ENCODE measurements at regions not wholly inside any gene's neighbourhood (a gene's known extent, or its start where the extent isn't known, plus 50 kb on each side); places are given as distances from the start of the nearest gene placed in this dataset.

DNA sequence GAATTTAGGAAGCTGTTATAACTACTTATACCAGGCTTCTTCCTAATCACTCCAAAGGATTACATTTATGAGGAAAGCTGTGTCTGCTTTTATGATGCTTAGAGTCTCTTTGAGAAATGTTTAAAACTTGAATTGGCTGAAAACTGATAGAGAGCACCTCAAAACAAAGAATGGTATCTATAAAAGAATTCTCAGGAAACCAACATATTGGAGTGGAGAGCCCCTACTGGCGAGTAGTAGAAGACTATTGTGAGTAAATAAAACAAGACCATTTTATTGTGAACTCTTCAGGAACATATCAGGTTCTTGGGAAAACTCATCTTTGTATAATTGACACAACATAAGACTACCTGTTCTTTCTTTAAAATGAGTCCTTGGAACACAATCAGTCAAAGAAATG is 578.6 kb downstream of the RERGL start:
- Histone ChIP-seq H3K4me2 (replicated peaks; ENCODE audit: low read depth, low read length, poor library complexity, severe bottlenecking) (no peak overlapping the region), H3K27ac (ENCODE audit: low read length in 2 of 2) (no peak overlapping the region), H3K9ac (ENCODE audit: low read length) (no peak overlapping the region), H2AFZ (ENCODE audit: insufficient read depth, low read depth, low read length, poor library complexity, severe bottlenecking) (no peak overlapping the region), H3K79me2 (ENCODE audit: control insufficient read depth, insufficient read depth, low read length) (no peaks in the 10 kb centered on the region), H3K27me3 (replicated peaks in 1 of 4; ENCODE audit: control extremely low read depth in 1 of 4, control insufficient read depth in 3 of 4, insufficient read depth in 4 of 4, low read length in 3 of 4) (no peaks in the 10 kb centered on the region), H3K9me3 (ENCODE audit: control extremely low read depth in 1 of 3, control insufficient read depth in 2 of 3, insufficient read depth in 1 of 3, low read length in 2 of 3) (no peaks in the 10 kb centered on the region), H4K20me1 (ENCODE audit: control insufficient read depth, insufficient read depth, low read length, poor library complexity, severe bottlenecking) (no peaks in the 10 kb centered on the region), H3K36me3 (replicated peaks in 1 of 2; ENCODE audit: control extremely low read depth in 1 of 2, control insufficient read depth in 1 of 2, extremely low read depth in 1 of 2, insufficient read depth in 2 of 2, low read length in 1 of 2) (no peaks in the 10 kb centered on the region), H3K4me3 (ENCODE audit: control extremely low read depth in 1 of 5, extremely low read depth in 1 of 5, insufficient read depth in 1 of 5, low read depth in 2 of 5, low read length in 4 of 5) (no peak overlapping the region), H3K4me1 (ENCODE audit: control insufficient read depth in 2 of 2, insufficient read depth in 2 of 2, low read length in 2 of 2) (no peaks in the 10 kb centered on the region)
- Mint-ChIP-seq H3K27me3 (no peaks in the 10 kb centered on the region), H3K4me3 (no peak overlapping the region), H3K27ac (no peak overlapping the region), H3K9me3 (ENCODE audit: insufficient read depth) (peaks cover 6% of the 10 kb centered on the region), H3K4me1 (no peaks in the 10 kb centered on the region)
- no peak for TF ChIP-seq EZH2 (IDR thresholded peaks at IDR 0.05; ENCODE audit: borderline replicate concordance, insufficient read depth, low read depth, low read length, poor library complexity, severe bottlenecking)
- TF ChIP-seq CTCF (IDR thresholded peaks at IDR 0.05): no peak
- ChIA-PET CTCF (no interaction called here), POLR2A (no interaction called here)
- no CpG with 5 or more reads among the region's 1 CpG for WGBS (ENCODE audit: insufficient coverage)
- intact Hi-C loops (cut with micrococcal nuclease): no loop called here
- DNase-seq (no peak), ATAC-seq (ENCODE audit: low read depth) (no peak)

- Histone ChIP-seq H3K79me2 (ENCODE audit: control insufficient read depth, insufficient read depth, low read length) (no peaks in the 10 kb centered on the region), H4K20me1 (ENCODE audit: control insufficient read depth, insufficient read depth, low read length, poor library complexity, severe bottlenecking) (no peaks in the 10 kb centered on the region), H3K4me1 (ENCODE audit: control insufficient read depth in 2 of 2, insufficient read depth in 2 of 2, low read length in 2 of 2) (no peaks in the 10 kb centered on the region), H3K27me3 (replicated peaks in 1 of 4; ENCODE audit: control extremely low read depth in 1 of 4, control insufficient read depth in 3 of 4, insufficient read depth in 4 of 4, low read length in 3 of 4) (no peaks in the 10 kb centered on the region), H3K9me3 (ENCODE audit: control extremely low read depth in 1 of 3, control insufficient read depth in 2 of 3, insufficient read depth in 1 of 3, low read length in 2 of 3) (no peaks in the 10 kb centered on the region), H2AFZ (ENCODE audit: insufficient read depth, low read depth, low read length, poor library complexity, severe bottlenecking) (no peak overlapping the region), H3K9ac (ENCODE audit: low read length) (no peak overlapping the region), H3K36me3 (replicated peaks in 1 of 2; ENCODE audit: control extremely low read depth in 1 of 2, control insufficient read depth in 1 of 2, extremely low read depth in 1 of 2, insufficient read depth in 2 of 2, low read length in 1 of 2) (no peaks in the 10 kb centered on the region), H3K4me2 (replicated peaks; ENCODE audit: low read depth, low read length, poor library complexity, severe bottlenecking) (no peak overlapping the region), H3K27ac (ENCODE audit: low read length in 2 of 2) (no peak overlapping the region), H3K4me3 (ENCODE audit: control extremely low read depth in 1 of 5, extremely low read depth in 1 of 5, insufficient read depth in 1 of 5, low read depth in 2 of 5, low read length in 4 of 5) (no peak overlapping the region)
- Mint-ChIP-seq H3K9me3 (ENCODE audit: insufficient read depth) (peaks cover 3% of the 10 kb centered on the region), H3K4me3 (no peak overlapping the region), H3K27me3 (no peaks in the 10 kb centered on the region), H3K27ac (no peak overlapping the region), H3K4me1 (no peaks in the 10 kb centered on the region)
- POLR2A ChIA-PET: no interaction called here
- CTCF ChIA-PET: no interaction called here
- no peak for ATAC-seq (ENCODE audit: low read depth)
- TF ChIP-seq EZH2 (IDR thresholded peaks at IDR 0.05; ENCODE audit: borderline replicate concordance, insufficient read depth, low read depth, low read length, poor library complexity, severe bottlenecking) (no peak), CTCF (IDR thresholded peaks at IDR 0.05) (no peak)
- WGBS (ENCODE audit: insufficient coverage): 48% methylated on average over 3 of the region's 5 CpGs
- no peak for DNase-seq
- intact Hi-C loops (cut with micrococcal nuclease): no loop called here
These were observed 582.7 kb downstream of the RERGL start for GRCh38 chr12:17507336-17507735.

Data from B cell (primary cell).